Activated T-helper 2 cell treated with anti-CD3 and anti-CD28 coated beads, Interferon-gamma antibody, Interleukin-2, Interleukin-4, amounts not matched to agents 10 μg/mL and 5 μg/mL and 100 μg/mL, durations not matched to agents 14 hours and 24 hours and 36 hours (primary cell): ENCODE measurements at regions not wholly inside any gene's neighbourhood (a gene's known extent, or its start where the extent isn't known, plus 50 kb on each side); places are given as distances from the start of the nearest gene placed in this dataset.
"Not testable (repeated sequence)": the region's sequence is repeated elsewhere in the genome, so short reads cannot be mapped to it uniquely, and the experiment has no call there.

Experiments
- DNase-seq: peaks from one replicate; pipeline ENCODE4 v3.0.0; 2021; ENCODE audit warnings: low spot score
- H3K27ac Mint-ChIP-seq: one replicate; pipeline ENCODE4 v1.8.0; 2021; ENCODE audit warnings: mixed read lengths
- H3K27me3 Mint-ChIP-seq: one replicate; pipeline ENCODE4 v1.8.0; 2021; ENCODE audit warnings: low read depth, mixed read lengths
- H3K36me3 Mint-ChIP-seq: one replicate; pipeline ENCODE4 v1.8.0; 2021; ENCODE audit warnings: low read depth, mixed read lengths
- H3K4me1 Mint-ChIP-seq: one replicate; pipeline ENCODE4 v1.8.0; 2021; ENCODE audit warnings: low read depth, mixed read lengths
- H3K4me3 Mint-ChIP-seq: one replicate; pipeline ENCODE4 v1.8.0; 2021; ENCODE audit warnings: low read depth, mild to moderate bottlenecking, moderate library complexity, mixed read lengths
- H3K9me3 Mint-ChIP-seq: one replicate; pipeline ENCODE4 v1.8.0; 2021; ENCODE audit warnings: mixed read lengths
- intact Hi-C: fragments of 100-400 bp; cut with micrococcal nuclease; formaldehyde crosslinking; loops from one replicate; pipeline ENCODE4 v1.15.1; 2023

DNA sequence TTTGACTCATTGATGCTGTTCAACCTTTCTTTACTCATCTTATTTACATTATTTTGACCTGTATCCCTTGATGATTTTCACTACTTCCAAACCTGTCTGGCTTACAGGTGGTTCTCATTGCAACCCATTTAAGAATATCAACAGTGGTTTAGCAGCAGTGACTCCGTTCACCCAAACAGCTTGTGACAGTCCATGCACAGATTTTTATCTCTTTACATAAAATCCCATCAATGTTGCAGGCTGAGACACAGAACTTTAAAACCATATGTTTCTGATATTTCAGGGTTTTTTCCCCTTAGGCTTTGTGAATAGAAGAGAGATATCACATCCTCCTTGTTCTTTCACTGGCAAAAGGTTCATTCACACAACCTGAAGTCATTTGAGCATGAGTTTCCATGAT, 149.1 kb upstream of the CDIN1 start:
- intact Hi-C loops, result no loop called here
- H3K4me1 Mint-ChIP-seq, result no peaks in the 10 kb centered on the region
- DNase-seq, result no peak
- no peaks in the 10 kb centered on the region for H3K27me3 Mint-ChIP-seq
- H3K36me3 Mint-ChIP-seq, result no peaks in the 10 kb centered on the region
- no peak overlapping the region for H3K27ac Mint-ChIP-seq
- no peaks in the 10 kb centered on the region for H3K9me3 Mint-ChIP-seq
- no peak overlapping the region for H3K4me3 Mint-ChIP-seq

DNA sequence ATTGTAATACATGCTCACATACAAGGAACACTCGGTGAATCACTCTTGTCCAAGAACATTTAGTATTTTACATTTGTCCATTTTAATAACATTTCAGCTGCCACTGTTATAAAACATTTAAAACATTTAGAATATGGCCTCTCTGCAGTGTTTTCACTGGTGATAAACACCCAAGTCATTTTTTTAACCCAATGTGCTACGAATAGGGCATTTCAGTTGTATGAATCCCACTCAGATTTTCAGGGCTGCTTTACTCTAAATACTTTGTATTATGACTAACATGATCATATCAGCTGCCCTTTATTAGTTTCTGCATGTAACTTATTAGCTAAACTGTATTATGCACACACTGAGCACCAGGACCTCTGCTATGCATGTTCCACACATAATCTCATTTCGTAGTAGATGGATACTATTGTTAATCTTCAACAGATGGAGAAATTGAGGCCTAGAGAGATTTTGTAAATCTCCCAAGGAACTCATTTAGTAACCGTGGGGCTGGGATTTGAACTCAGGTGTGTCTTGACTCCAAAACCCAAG, 148.6 kb upstream of the CDIN1 start:
- H3K36me3 Mint-ChIP-seq, result no peaks in the 10 kb centered on the region
- no peak overlapping the region for H3K4me3 Mint-ChIP-seq
- H3K27ac Mint-ChIP-seq, result no peak overlapping the region
- no peak for DNase-seq
- no peaks in the 10 kb centered on the region for H3K9me3 Mint-ChIP-seq
- no peaks in the 10 kb centered on the region for H3K27me3 Mint-ChIP-seq
- intact Hi-C loops, result no loop called here
- H3K4me1 Mint-ChIP-seq, result no peaks in the 10 kb centered on the region

- Mint-ChIP-seq H3K36me3 (no peaks in the 10 kb centered on the region), H3K9me3 (no peaks in the 10 kb centered on the region), H3K4me3 (no peak overlapping the region), H3K27ac (no peak overlapping the region), H3K27me3 (no peaks in the 10 kb centered on the region), H3K4me1 (no peaks in the 10 kb centered on the region)
- intact Hi-C loops, result no loop called here
- no peak for DNase-seq
Measured at GRCh38 chr15:36432161-36432560, 147.3 kb upstream of the CDIN1 start.

DNA sequence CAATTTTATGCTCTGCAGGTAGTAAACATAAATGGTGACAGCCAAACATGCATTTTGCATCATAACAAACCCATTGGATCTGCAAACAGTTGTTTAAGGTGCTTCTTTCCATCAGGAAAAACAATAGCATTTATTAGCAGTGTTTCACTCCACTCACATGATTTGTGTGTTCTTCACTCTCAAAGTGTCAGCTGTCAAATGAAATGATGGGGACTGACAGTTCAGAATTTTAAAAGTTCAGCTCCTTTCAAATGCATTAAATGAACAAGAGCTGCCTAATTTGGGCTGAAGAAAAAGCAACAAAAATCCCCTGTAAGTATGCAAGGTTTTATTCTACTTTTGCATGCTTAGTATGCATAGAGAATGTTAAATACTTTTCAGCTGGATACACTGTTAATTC, 145.2 kb upstream of the CDIN1 start:
- Mint-ChIP-seq H3K4me1 (no peaks in the 10 kb centered on the region), H3K27me3 (no peaks in the 10 kb centered on the region), H3K36me3 (no peaks in the 10 kb centered on the region), H3K27ac (no peak overlapping the region), H3K9me3 (no peaks in the 10 kb centered on the region), H3K4me3 (no peak overlapping the region)
- DNase-seq, result no peak
- intact Hi-C loops, result no loop called here

- H3K36me3 Mint-ChIP-seq, result no peaks in the 10 kb centered on the region
- no peak overlapping the region for H3K27ac Mint-ChIP-seq
- no peaks in the 10 kb centered on the region for H3K27me3 Mint-ChIP-seq
- no peaks in the 10 kb centered on the region for H3K9me3 Mint-ChIP-seq
- no peak for DNase-seq
- H3K4me1 Mint-ChIP-seq, result no peaks in the 10 kb centered on the region
- intact Hi-C loops, result no loop called here
- no peak overlapping the region for H3K4me3 Mint-ChIP-seq
Measured at GRCh38 chr15:36438499-36438898, 140.9 kb upstream of the CDIN1 start.

- no peak for DNase-seq
- intact Hi-C loops, result no loop called here
- no peaks in the 10 kb centered on the region for H3K4me1 Mint-ChIP-seq
- no peak overlapping the region for H3K4me3 Mint-ChIP-seq
- no peak overlapping the region for H3K27ac Mint-ChIP-seq
- H3K27me3 Mint-ChIP-seq, result no peaks in the 10 kb centered on the region
- no peaks in the 10 kb centered on the region for H3K9me3 Mint-ChIP-seq
- H3K36me3 Mint-ChIP-seq, result no peaks in the 10 kb centered on the region
Measured at GRCh38 chr15:36447373-36447772, 132.1 kb upstream of the CDIN1 start.

DNA sequence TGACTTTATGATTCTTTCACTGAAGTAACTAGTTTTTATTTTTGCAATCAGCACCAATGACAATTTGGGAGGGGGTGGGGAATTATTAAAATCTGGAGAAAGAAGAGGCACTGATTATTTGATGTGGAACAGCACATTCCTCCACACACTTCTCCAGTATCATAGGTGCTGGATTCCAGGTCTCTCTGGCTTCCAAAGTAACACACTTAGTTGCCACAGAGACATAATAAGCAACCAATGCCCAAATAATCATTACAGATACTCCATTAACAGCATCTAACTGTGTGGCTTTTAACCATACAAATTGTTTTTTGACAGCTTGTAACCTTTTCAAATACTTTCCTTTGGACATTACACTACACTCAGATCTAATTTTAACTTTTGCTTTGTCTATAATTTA, 131.0 kb upstream of the CDIN1 start:
- Mint-ChIP-seq H3K27me3 (no peaks in the 10 kb centered on the region), H3K27ac (no peak overlapping the region), H3K9me3 (no peaks in the 10 kb centered on the region), H3K36me3 (no peaks in the 10 kb centered on the region), H3K4me3 (no peak overlapping the region), H3K4me1 (no peaks in the 10 kb centered on the region)
- intact Hi-C loops, result no loop called here
- no peak for DNase-seq

DNA sequence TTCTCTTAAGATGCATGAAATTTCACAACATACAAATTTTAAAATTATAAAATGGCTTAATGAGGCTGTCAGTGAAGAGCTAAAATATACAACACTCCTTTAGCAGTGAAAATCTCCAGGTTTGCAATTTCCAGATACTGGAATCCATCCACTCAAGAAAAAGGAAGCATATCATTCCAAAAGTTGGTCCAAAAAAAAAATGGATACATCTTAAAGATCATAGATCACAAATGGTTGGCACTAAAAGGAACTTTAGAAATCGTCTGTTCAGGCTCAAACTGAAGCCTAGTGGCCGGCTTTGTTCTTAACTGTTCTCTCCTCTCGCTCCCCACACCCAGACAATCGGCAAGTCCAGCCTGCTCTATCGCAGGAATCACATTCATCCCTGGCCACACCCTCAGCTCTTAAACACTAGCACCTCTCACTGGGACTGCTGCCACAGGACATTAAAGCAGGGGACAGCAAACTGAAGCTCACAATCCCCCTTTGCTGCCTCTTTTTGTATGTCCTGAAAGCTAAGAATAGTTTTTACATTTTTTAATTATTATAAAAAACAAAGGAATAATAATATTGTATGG, 130.3 kb upstream of the CDIN1 start:
- Mint-ChIP-seq H3K4me1 (no peaks in the 10 kb centered on the region), H3K4me3 (no peak overlapping the region), H3K9me3 (no peaks in the 10 kb centered on the region), H3K27me3 (no peaks in the 10 kb centered on the region), H3K27ac (no peak overlapping the region), H3K36me3 (no peaks in the 10 kb centered on the region)
- intact Hi-C loops, result no loop called here
- DNase-seq, result no peak

GRCh38 chr15:36449662-36450145, 129.7 kb upstream of the CDIN1 start:
- no peak overlapping the region for H3K4me3 Mint-ChIP-seq
- no peaks in the 10 kb centered on the region for H3K9me3 Mint-ChIP-seq
- no peaks in the 10 kb centered on the region for H3K36me3 Mint-ChIP-seq
- intact Hi-C loops, result no loop called here
- H3K27me3 Mint-ChIP-seq, result no peaks in the 10 kb centered on the region
- no peak overlapping the region for H3K27ac Mint-ChIP-seq
- no peaks in the 10 kb centered on the region for H3K4me1 Mint-ChIP-seq
- DNase-seq, result no peak

DNA sequence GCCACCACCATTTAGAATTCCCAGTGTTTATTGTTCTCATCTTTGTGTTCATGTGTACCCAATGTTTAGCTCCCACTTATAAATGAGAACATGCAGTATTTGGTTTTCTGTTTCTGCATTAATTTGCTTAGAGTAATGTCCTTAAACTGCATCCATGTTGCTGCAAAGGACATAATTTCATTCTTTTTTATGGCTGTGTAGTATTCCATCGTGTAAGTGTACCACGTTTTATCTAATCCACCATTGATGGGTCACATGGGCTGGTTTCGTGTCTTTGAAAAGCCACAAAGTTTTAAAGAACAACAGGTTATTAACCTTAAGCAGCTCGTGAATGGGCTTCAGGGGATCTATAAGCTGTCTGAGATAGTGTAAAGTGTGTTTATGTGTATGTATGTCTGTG, 125.2 kb upstream of the CDIN1 start:
- DNase-seq, intact Hi-C loops, H3K27me3 Mint-ChIP-seq, H3K27ac Mint-ChIP-seq, H3K36me3 Mint-ChIP-seq, H3K4me1 Mint-ChIP-seq, H3K4me3 Mint-ChIP-seq, H3K9me3 Mint-ChIP-seq: not testable (repeated sequence)

- intact Hi-C loops, result no loop called here
- peaks cover 6% of the 10 kb centered on the region for H3K9me3 Mint-ChIP-seq
- H3K27me3 Mint-ChIP-seq, result no peaks in the 10 kb centered on the region
- no peak for DNase-seq
- H3K36me3 Mint-ChIP-seq, result no peaks in the 10 kb centered on the region
- no peak overlapping the region for H3K27ac Mint-ChIP-seq
- H3K4me3 Mint-ChIP-seq, result no peak overlapping the region
- no peaks in the 10 kb centered on the region for H3K4me1 Mint-ChIP-seq
Measured at GRCh38 chr15:36458411-36458810, 121.0 kb upstream of the CDIN1 start.

- no peak overlapping the region for H3K27ac Mint-ChIP-seq
- no peak for DNase-seq
- no peaks in the 10 kb centered on the region for H3K27me3 Mint-ChIP-seq
- H3K4me1 Mint-ChIP-seq, result no peaks in the 10 kb centered on the region
- H3K4me3 Mint-ChIP-seq, result no peak overlapping the region
- H3K9me3 Mint-ChIP-seq, result peaks cover 6% of the 10 kb centered on the region
- H3K36me3 Mint-ChIP-seq, result no peaks in the 10 kb centered on the region
- intact Hi-C loops, result no loop called here
Measured at GRCh38 chr15:36465304-36465703, 114.1 kb upstream of the CDIN1 start.

DNA sequence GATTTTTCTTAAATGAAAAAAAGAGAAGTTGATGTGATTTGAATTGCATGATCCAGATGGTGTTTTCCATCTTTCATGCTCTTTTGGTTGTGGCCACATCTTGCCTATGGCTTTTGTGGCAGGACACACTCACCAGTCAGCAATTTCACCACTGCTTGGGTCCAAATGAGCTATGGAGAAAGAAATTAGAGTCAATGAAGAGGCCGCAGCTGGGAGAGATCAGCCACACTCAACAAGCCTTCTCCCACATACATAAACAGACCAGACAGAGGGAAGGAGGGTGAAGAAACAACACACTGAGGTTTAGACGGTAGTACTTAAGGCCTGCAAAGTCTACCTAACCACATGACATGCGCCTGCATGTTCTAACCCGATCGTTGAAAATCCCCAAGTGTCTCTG, 110.7 kb upstream of the CDIN1 start:
- Mint-ChIP-seq H3K27me3 (no peaks in the 10 kb centered on the region), H3K27ac (no peak overlapping the region), H3K4me1 (no peaks in the 10 kb centered on the region), H3K9me3 (no peaks in the 10 kb centered on the region), H3K4me3 (no peak overlapping the region), H3K36me3 (no peaks in the 10 kb centered on the region)
- intact Hi-C loops, result no loop called here
- DNase-seq, result no peak
